ENCODE measurements at regions not wholly inside any gene's neighbourhood (a gene's known extent, or its start where the extent isn't known, plus 50 kb on each side); places are given as distances from the start of the nearest gene placed in this dataset.

DNA sequence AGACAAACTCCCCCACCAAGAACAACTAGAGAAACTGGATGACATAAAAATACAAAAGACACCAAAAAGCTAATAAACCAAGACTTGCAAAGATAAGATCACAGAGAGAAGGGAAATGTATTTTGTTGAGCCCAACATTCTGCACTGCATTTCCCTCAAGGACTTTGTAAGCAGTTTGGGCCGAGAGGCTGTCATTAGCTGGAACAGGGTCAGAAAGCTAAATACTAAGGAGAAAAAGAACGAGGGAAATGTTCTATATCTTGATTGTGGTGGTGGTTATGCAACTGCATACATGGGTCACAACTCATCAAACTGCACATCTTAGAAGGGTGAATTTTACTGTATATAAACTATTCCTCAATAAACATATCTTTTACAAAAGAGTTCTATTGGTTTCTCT lies 315.0 kb downstream of the IPMK start (continued):
- TF ChIP-seq, protein P1, sequence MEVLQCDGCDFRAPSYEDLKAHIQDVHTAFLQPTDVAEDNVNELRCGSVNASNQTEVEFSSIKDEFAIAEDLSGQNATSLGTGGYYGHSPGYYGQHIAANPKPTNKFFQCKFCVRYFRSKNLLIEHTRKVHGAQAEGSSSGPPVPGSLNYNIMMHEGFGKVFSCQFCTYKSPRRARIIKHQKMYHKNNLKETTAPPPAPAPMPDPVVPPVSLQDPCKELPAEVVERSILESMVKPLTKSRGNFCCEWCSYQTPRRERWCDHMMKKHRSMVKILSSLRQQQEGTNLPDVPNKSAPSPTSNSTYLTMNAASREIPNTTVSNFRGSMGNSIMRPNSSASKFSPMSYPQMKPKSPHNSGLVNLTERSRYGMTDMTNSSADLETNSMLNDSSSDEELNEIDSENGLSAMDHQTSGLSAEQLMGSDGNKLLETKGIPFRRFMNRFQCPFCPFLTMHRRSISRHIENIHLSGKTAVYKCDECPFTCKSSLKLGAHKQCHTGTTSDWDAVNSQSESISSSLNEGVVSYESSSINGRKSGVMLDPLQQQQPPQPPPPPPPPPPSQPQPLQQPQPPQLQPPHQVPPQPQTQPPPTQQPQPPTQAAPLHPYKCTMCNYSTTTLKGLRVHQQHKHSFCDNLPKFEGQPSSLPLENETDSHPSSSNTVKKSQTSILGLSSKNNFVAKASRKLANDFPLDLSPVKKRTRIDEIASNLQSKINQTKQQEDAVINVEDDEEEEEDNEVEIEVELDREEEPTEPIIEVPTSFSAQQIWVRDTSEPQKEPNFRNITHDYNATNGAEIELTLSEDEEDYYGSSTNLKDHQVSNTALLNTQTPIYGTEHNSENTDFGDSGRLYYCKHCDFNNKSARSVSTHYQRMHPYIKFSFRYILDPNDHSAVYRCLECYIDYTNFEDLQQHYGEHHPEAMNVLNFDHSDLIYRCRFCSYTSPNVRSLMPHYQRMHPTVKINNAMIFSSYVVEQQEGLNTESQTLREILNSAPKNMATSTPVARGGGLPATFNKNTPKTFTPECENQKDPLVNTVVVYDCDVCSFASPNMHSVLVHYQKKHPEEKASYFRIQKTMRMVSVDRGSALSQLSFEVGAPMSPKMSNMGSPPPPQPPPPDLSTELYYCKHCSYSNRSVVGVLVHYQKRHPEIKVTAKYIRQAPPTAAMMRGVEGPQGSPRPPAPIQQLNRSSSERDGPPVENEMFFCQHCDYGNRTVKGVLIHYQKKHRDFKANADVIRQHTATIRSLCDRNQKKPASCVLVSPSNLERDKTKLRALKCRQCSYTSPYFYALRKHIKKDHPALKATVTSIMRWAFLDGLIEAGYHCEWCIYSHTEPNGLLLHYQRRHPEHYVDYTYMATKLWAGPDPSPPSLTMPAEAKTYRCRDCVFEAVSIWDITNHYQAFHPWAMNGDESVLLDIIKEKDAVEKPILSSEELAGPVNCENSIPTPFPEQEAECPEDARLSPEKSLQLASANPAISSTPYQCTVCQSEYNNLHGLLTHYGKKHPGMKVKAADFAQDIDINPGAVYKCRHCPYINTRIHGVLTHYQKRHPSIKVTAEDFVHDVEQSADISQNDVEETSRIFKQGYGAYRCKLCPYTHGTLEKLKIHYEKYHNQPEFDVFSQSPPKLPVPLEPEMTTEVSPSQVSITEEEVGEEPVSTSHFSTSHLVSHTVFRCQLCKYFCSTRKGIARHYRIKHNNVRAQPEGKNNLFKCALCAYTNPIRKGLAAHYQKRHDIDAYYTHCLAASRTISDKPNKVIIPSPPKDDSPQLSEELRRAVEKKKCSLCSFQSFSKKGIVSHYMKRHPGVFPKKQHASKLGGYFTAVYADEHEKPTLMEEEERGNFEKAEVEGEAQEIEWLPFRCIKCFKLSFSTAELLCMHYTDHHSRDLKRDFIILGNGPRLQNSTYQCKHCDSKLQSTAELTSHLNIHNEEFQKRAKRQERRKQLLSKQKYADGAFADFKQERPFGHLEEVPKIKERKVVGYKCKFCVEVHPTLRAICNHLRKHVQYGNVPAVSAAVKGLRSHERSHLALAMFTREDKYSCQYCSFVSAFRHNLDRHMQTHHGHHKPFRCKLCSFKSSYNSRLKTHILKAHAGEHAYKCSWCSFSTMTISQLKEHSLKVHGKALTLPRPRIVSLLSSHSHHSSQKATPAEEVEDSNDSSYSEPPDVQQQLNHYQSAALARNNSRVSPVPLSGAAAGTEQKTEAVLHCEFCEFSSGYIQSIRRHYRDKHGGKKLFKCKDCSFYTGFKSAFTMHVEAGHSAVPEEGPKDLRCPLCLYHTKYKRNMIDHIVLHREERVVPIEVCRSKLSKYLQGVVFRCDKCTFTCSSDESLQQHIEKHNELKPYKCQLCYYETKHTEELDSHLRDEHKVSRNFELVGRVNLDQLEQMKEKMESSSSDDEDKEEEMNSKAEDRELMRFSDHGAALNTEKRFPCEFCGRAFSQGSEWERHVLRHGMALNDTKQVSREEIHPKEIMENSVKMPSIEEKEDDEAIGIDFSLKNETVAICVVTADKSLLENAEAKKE (CRISPR knock-in tag; IDR thresholded peaks at IDR 0.05), result no peak
- TF ChIP-seq, protein P2, sequence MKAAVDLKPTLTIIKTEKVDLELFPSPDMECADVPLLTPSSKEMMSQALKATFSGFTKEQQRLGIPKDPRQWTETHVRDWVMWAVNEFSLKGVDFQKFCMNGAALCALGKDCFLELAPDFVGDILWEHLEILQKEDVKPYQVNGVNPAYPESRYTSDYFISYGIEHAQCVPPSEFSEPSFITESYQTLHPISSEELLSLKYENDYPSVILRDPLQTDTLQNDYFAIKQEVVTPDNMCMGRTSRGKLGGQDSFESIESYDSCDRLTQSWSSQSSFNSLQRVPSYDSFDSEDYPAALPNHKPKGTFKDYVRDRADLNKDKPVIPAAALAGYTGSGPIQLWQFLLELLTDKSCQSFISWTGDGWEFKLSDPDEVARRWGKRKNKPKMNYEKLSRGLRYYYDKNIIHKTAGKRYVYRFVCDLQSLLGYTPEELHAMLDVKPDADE (IDR thresholded peaks at IDR 0.05), result no peak
- TF ChIP-seq, protein P3, sequence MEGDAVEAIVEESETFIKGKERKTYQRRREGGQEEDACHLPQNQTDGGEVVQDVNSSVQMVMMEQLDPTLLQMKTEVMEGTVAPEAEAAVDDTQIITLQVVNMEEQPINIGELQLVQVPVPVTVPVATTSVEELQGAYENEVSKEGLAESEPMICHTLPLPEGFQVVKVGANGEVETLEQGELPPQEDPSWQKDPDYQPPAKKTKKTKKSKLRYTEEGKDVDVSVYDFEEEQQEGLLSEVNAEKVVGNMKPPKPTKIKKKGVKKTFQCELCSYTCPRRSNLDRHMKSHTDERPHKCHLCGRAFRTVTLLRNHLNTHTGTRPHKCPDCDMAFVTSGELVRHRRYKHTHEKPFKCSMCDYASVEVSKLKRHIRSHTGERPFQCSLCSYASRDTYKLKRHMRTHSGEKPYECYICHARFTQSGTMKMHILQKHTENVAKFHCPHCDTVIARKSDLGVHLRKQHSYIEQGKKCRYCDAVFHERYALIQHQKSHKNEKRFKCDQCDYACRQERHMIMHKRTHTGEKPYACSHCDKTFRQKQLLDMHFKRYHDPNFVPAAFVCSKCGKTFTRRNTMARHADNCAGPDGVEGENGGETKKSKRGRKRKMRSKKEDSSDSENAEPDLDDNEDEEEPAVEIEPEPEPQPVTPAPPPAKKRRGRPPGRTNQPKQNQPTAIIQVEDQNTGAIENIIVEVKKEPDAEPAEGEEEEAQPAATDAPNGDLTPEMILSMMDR (conservative IDR thresholded peaks at IDR 0.05; ENCODE audit: low read depth in 2 of 2), result no peak
- no peak for TF ChIP-seq POLR2AphosphoS5 (IDR thresholded peaks at IDR 0.05; ENCODE audit: low read depth)
- no peak for TF ChIP-seq NANOG (IDR thresholded peaks at IDR 0.05; ENCODE audit: borderline replicate concordance)
- no peak for TF ChIP-seq EZH2 (IDR thresholded peaks at IDR 0.05; ENCODE audit: low read depth, unreplicated experiment)
- no peak for TF ChIP-seq JUNB (IDR thresholded peaks at IDR 0.05; ENCODE audit: unreplicated experiment)
